GM13976 (cell line): ENCODE measurements at regions not wholly inside any gene's neighbourhood (a gene's known extent, or its start where the extent isn't known, plus 50 kb on each side); places are given as distances from the start of the nearest gene placed in this dataset.

Experiments
- DNase-seq: peaks from one replicate; pipeline ENCODE4 v3.0.0; 2012; ENCODE audit warnings: low spot score
- in situ Hi-C: fragments of 300-500 bp; cut with MboI; formaldehyde crosslinking; loops from one replicate; pipeline ENCODE4 v1.12.0; 2022; ENCODE audit warnings: low sequenced_read_pairs, mixed read lengths, inconsistent platforms; ENCODE audit not compliant: unreplicated experiment
- TF ChIP-seq, protein P1 (sequence below): IDR thresholded peaks from 2 replicates; pipeline ENCODE4 v1.5.1; 2012; ENCODE audit warnings: borderline replicate concordance, mild to moderate bottlenecking; ENCODE audit not compliant: insufficient read depth; ENCODE audit errors: extremely low read depth, missing control alignments, control extremely low read depth

GRCh38 chr5:96335873-96336272 is 97.2 kb downstream of the PCSK1 start:
- TF ChIP-seq, protein P1, sequence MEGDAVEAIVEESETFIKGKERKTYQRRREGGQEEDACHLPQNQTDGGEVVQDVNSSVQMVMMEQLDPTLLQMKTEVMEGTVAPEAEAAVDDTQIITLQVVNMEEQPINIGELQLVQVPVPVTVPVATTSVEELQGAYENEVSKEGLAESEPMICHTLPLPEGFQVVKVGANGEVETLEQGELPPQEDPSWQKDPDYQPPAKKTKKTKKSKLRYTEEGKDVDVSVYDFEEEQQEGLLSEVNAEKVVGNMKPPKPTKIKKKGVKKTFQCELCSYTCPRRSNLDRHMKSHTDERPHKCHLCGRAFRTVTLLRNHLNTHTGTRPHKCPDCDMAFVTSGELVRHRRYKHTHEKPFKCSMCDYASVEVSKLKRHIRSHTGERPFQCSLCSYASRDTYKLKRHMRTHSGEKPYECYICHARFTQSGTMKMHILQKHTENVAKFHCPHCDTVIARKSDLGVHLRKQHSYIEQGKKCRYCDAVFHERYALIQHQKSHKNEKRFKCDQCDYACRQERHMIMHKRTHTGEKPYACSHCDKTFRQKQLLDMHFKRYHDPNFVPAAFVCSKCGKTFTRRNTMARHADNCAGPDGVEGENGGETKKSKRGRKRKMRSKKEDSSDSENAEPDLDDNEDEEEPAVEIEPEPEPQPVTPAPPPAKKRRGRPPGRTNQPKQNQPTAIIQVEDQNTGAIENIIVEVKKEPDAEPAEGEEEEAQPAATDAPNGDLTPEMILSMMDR, result no peak
- DNase-seq, result no peak
- in situ Hi-C loops, result loop anchor here (25.0 kb wide), 1 partner anchor 674 kb away; no protein-coding TSS in a partner anchor

GRCh38 chr5:96333391-96333790 is 99.7 kb downstream of the PCSK1 start:
- in situ Hi-C loops, result loop anchor here (25.0 kb wide), 1 partner anchor 671 kb away; no protein-coding TSS in a partner anchor
- DNase-seq, result no peak
- TF ChIP-seq, protein P1, result no peak

DNA sequence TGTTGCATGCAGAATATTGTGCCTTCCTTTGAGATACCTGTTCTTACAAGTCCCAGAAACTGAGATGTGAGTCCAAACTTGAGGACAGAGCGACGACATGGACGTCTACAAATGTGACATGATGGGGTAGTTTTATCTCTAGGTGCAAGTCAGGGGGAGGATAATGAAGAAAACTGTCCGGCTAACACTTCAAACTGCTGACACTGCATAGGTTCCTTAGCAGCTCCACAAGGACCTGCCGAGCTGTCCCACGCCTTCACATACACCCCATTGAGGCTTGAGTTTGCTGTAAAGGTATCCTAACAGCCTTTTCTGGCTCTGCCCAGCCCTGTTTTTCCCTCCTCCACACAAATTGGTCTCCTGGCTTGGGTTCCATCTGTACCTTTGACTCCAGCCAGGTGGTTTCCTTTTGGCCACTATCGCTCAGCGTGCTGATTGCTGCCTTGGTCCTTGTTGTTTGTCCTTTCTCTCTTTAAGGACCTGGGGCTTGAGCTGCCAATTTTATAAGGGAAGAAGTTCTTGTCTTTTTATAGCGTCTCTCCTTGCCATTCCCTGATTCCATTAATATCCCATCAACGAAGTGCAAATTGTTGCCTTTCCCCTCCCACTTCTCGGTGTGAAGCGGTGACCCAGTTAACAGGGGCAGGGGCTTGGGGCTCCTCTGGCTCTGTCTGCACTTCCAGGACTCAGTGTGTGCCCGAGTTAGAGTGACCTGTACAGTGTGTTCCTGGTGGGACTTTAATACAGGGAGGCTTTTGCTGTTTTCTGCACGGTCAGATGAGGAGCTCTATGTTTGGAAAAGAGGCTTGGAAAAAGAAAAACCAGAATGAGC is 100.3 kb downstream of the PCSK1 start:
- no peak for DNase-seq
- TF ChIP-seq, protein P1, result no peak
- in situ Hi-C loops, result loop anchor here (25.0 kb wide), 1 partner anchor 670 kb away; no protein-coding TSS in a partner anchor

GRCh38 chr5:96331681-96332361 is 101.2 kb downstream of the PCSK1 start:
- in situ Hi-C loops, result loop anchor here (25.0 kb wide), 1 partner anchor 670 kb away; no protein-coding TSS in a partner anchor
- TF ChIP-seq, protein P1, result no peak
- no peak for DNase-seq

GRCh38 chr5:96331210-96331609 is 101.8 kb downstream of the PCSK1 start:
- TF ChIP-seq, protein P1, result no peak
- no peak for DNase-seq
- in situ Hi-C loops, result loop anchor here (25.0 kb wide), 1 partner anchor 669 kb away; no protein-coding TSS in a partner anchor

GRCh38 chr5:96330530-96331140 is 102.4 kb downstream of the PCSK1 start:
- TF ChIP-seq, protein P1, result no peak
- no peak for DNase-seq
- in situ Hi-C loops, result loop anchor here (25.0 kb wide), 1 partner anchor 668 kb away; no protein-coding TSS in a partner anchor
